ENCODE measurements at regions not wholly inside any gene's neighbourhood (a gene's known extent, or its start where the extent isn't known, plus 50 kb on each side); places are given as distances from the start of the nearest gene placed in this dataset.
"Not testable (repeated sequence)": the region's sequence is repeated elsewhere in the genome, so short reads cannot be mapped to it uniquely, and the experiment has no call there.

- peaks cover 32% of the 10 kb centered on the region for H3K9me3 Mint-ChIP-seq
- ATAC-seq (no peak), DNase-seq (ENCODE audit: low spot score in 2 of 2) (no peak)
- no peaks in the 10 kb centered on the region for H3K36me3 Mint-ChIP-seq
- no peaks in the 10 kb centered on the region for H3K4me1 Mint-ChIP-seq
- H3K4me3 Mint-ChIP-seq: no peak overlapping the region
- no peak overlapping the region for H3K27ac Mint-ChIP-seq
Measured at GRCh38 chr19:29154163-29154562, 58.8 kb downstream of the UQCRFS1 start.

- Mint-ChIP-seq H3K4me3 (no peak overlapping the region), H3K9me3 (peaks cover 2% of the 10 kb centered on the region), H3K27ac (no peak overlapping the region), H3K36me3 (no peaks in the 10 kb centered on the region), H3K4me1 (no peaks in the 10 kb centered on the region)
- no peak for DNase-seq (ENCODE audit: low spot score in 2 of 2)
- no peak for ATAC-seq
Measured at GRCh38 chr19:29145756-29146155, 67.2 kb downstream of the UQCRFS1 start.

GRCh38 chr19:29143183-29143582 is 69.8 kb downstream of the UQCRFS1 start:
- no peaks in the 10 kb centered on the region for H3K4me1 Mint-ChIP-seq
- peaks cover 10% of the 10 kb centered on the region for H3K9me3 Mint-ChIP-seq
- no peaks in the 10 kb centered on the region for H3K36me3 Mint-ChIP-seq
- ATAC-seq (no peak), DNase-seq (ENCODE audit: low spot score in 2 of 2) (no peak)
- H3K4me3 Mint-ChIP-seq: no peak overlapping the region
- no peak overlapping the region for H3K27ac Mint-ChIP-seq

GRCh38 chr19:29139227-29139626 is 73.7 kb downstream of the UQCRFS1 start:
- no peak overlapping the region for H3K27ac Mint-ChIP-seq
- peaks cover 14% of the 10 kb centered on the region for H3K9me3 Mint-ChIP-seq
- H3K4me1 Mint-ChIP-seq: no peaks in the 10 kb centered on the region

GRCh38 chr19:29138206-29138605 is 74.7 kb downstream of the UQCRFS1 start:
- H3K9me3 Mint-ChIP-seq: peaks cover 17% of the 10 kb centered on the region
- H3K4me1 Mint-ChIP-seq; H3K4me3 Mint-ChIP-seq; H3K36me3 Mint-ChIP-seq; ATAC-seq; H3K27ac Mint-ChIP-seq; DNase-seq (ENCODE audit: low spot score in 2 of 2): not testable (repeated sequence)

More at GRCh38 chr19:29139227-29139626, 73.7 kb downstream of the UQCRFS1 start:
- Mint-ChIP-seq H3K36me3 (no peaks in the 10 kb centered on the region), H3K4me3 (no peak overlapping the region)
- DNase-seq (ENCODE audit: low spot score in 2 of 2) (no peak), ATAC-seq (no peak)

GRCh38 chr19:29131456-29131855 is 81.5 kb downstream of the UQCRFS1 start:
- Mint-ChIP-seq H3K36me3 (no peaks in the 10 kb centered on the region), H3K27ac (no peak overlapping the region), H3K9me3 (peaks cover 7% of the 10 kb centered on the region), H3K4me3 (no peak overlapping the region), H3K4me1 (no peaks in the 10 kb centered on the region)
- DNase-seq (ENCODE audit: low spot score in 2 of 2): no peak
- no peak for ATAC-seq

- DNase-seq (ENCODE audit: low spot score in 2 of 2) (no peak), ATAC-seq (no peak)
- Mint-ChIP-seq H3K4me3 (no peak overlapping the region), H3K27ac (no peak overlapping the region), H3K4me1 (no peaks in the 10 kb centered on the region), H3K9me3 (peaks cover 6% of the 10 kb centered on the region), H3K36me3 (no peaks in the 10 kb centered on the region)
Measured at GRCh38 chr19:29129148-29129547, 83.8 kb downstream of the UQCRFS1 start.

- no peak for DNase-seq (ENCODE audit: low spot score in 2 of 2)
- Mint-ChIP-seq H3K27ac (no peak overlapping the region), H3K36me3 (no peaks in the 10 kb centered on the region), H3K4me1 (no peaks in the 10 kb centered on the region), H3K4me3 (no peak overlapping the region), H3K9me3 (peaks cover 3% of the 10 kb centered on the region)
- no peak for ATAC-seq
Measured at GRCh38 chr19:29128203-29128602, 84.7 kb downstream of the UQCRFS1 start.

GRCh38 chr19:29122185-29122584 is 90.8 kb downstream of the UQCRFS1 start:
- no peak for DNase-seq (ENCODE audit: low spot score in 2 of 2)
- peaks cover 5% of the 10 kb centered on the region for H3K9me3 Mint-ChIP-seq

GRCh38 chr19:29121684-29122083 is 91.3 kb downstream of the UQCRFS1 start:
- no peak for DNase-seq (ENCODE audit: low spot score in 2 of 2)
- ATAC-seq: no peak
- H3K27ac Mint-ChIP-seq: no peak overlapping the region
- H3K9me3 Mint-ChIP-seq: peaks cover 5% of the 10 kb centered on the region
- no peak overlapping the region for H3K4me3 Mint-ChIP-seq
- no peaks in the 10 kb centered on the region for H3K36me3 Mint-ChIP-seq
- H3K4me1 Mint-ChIP-seq: no peaks in the 10 kb centered on the region

More at GRCh38 chr19:29122185-29122584, 90.8 kb downstream of the UQCRFS1 start:
- Mint-ChIP-seq H3K36me3 (no peaks in the 10 kb centered on the region), H3K4me1 (no peaks in the 10 kb centered on the region), H3K27ac (no peak overlapping the region), H3K4me3 (no peak overlapping the region)
- ATAC-seq: no peak

GRCh38 chr19:29120466-29120865 is 92.5 kb downstream of the UQCRFS1 start:
- no peak overlapping the region for H3K4me3 Mint-ChIP-seq
- H3K27ac Mint-ChIP-seq: no peak overlapping the region

GRCh38 chr19:29119590-29119989 is 93.4 kb downstream of the UQCRFS1 start:
- ATAC-seq: no peak
- Mint-ChIP-seq H3K27ac (no peak overlapping the region), H3K36me3 (no peaks in the 10 kb centered on the region), H3K4me3 (no peak overlapping the region), H3K4me1 (no peaks in the 10 kb centered on the region), H3K9me3 (peaks cover 2% of the 10 kb centered on the region)
- no peak for DNase-seq (ENCODE audit: low spot score in 2 of 2)

More at GRCh38 chr19:29120466-29120865, 92.5 kb downstream of the UQCRFS1 start:
- Mint-ChIP-seq H3K36me3 (no peaks in the 10 kb centered on the region), H3K4me1 (no peaks in the 10 kb centered on the region), H3K9me3 (peaks cover 5% of the 10 kb centered on the region)
- no peak for DNase-seq (ENCODE audit: low spot score in 2 of 2)
- no peak for ATAC-seq

GRCh38 chr19:29118389-29118788 is 94.6 kb downstream of the UQCRFS1 start:
- ATAC-seq (no peak), DNase-seq (ENCODE audit: low spot score in 2 of 2) (no peak)
- Mint-ChIP-seq H3K4me1 (no peaks in the 10 kb centered on the region), H3K4me3 (no peak overlapping the region), H3K27ac (no peak overlapping the region), H3K36me3 (no peaks in the 10 kb centered on the region), H3K9me3 (peaks cover 2% of the 10 kb centered on the region)

- ATAC-seq (no peak), DNase-seq (ENCODE audit: low spot score in 2 of 2) (no peak)
- H3K36me3 Mint-ChIP-seq: no peaks in the 10 kb centered on the region
- no peak overlapping the region for H3K4me3 Mint-ChIP-seq
- H3K4me1 Mint-ChIP-seq: no peaks in the 10 kb centered on the region
- H3K27ac Mint-ChIP-seq: no peak overlapping the region
- H3K9me3 Mint-ChIP-seq: peaks cover 2% of the 10 kb centered on the region
Measured at GRCh38 chr19:29117926-29118325, 95.0 kb downstream of the UQCRFS1 start.

- DNase-seq (ENCODE audit: low spot score in 2 of 2): no peak
- peaks cover 2% of the 10 kb centered on the region for H3K9me3 Mint-ChIP-seq
- H3K4me1 Mint-ChIP-seq: no peaks in the 10 kb centered on the region
- no peaks in the 10 kb centered on the region for H3K36me3 Mint-ChIP-seq
- ATAC-seq: no peak
- H3K4me3 Mint-ChIP-seq: no peak overlapping the region
- no peak overlapping the region for H3K27ac Mint-ChIP-seq
Measured at GRCh38 chr19:29115181-29115580, 97.8 kb downstream of the UQCRFS1 start.

- no peak overlapping the region for H3K27ac Mint-ChIP-seq
- no peak overlapping the region for H3K4me3 Mint-ChIP-seq
- DNase-seq (ENCODE audit: low spot score in 2 of 2) (no peak), ATAC-seq (no peak)
- H3K4me1 Mint-ChIP-seq: no peaks in the 10 kb centered on the region
- H3K36me3 Mint-ChIP-seq: no peaks in the 10 kb centered on the region
- H3K9me3 Mint-ChIP-seq: no peaks in the 10 kb centered on the region
Measured at GRCh38 chr19:29113838-29114237, 99.1 kb downstream of the UQCRFS1 start.

GRCh38 chr19:29111576-29111975 is 101.4 kb downstream of the UQCRFS1 start:
- H3K27ac Mint-ChIP-seq: no peak overlapping the region
- no peaks in the 10 kb centered on the region for H3K9me3 Mint-ChIP-seq
- DNase-seq (ENCODE audit: low spot score in 2 of 2): no peak
- ATAC-seq: no peak
- H3K36me3 Mint-ChIP-seq: no peaks in the 10 kb centered on the region
- H3K4me3 Mint-ChIP-seq: no peak overlapping the region
- H3K4me1 Mint-ChIP-seq: no peaks in the 10 kb centered on the region
